Suprapubic skin (tissue), 3 donors: ENCODE measurements at regions not wholly inside any gene's neighbourhood (a gene's known extent, or its start where the extent isn't known, plus 50 kb on each side); places are given as distances from the start of the nearest gene placed in this dataset.

Source experiments
- CTCF ChIP-seq, 2 donors: fragments of 200-600 bp in 1 of 2; fragments of 450-650 bp in 1 of 2; sonication (generic) in 1 of 2; IDR thresholded peaks; one replicate each; pipeline ENCODE4 v1.5.1; 2016 to 2019; ENCODE audit warnings: antibody characterized with exemption in 2 of 2, mild to moderate bottlenecking in 1 of 2, moderate library complexity in 1 of 2
- EP300 ChIP-seq: sonication (generic); formaldehyde crosslinking; IDR thresholded peaks from one replicate; pipeline ENCODE4 v1.6.1; 2017; ENCODE audit warnings: antibody characterized with exemption

- TF ChIP-seq CTCF (IDR thresholded peaks at IDR 0.05) (no peak), EP300 (no peak)
These were observed 527.6 kb upstream of the FAM47C start for GRCh38 chrX:36480441-36480990.
